CD14-positive monocyte (primary cell): ENCODE measurements at regions not wholly inside any gene's neighbourhood (a gene's known extent, or its start where the extent isn't known, plus 50 kb on each side); places are given as distances from the start of the nearest gene placed in this dataset.

Experiments used
- DNase-seq, 3 donors: peaks; one replicate each; pipeline ENCODE4 v3.0.0-alpha.2; 2011 to 2022
- H2AFZ ChIP-seq: 2 replicates; pipeline ENCODE4 v1.6.0; 2012; ENCODE audit warnings: mild to moderate bottlenecking, low read depth, low read length, inconsistent platforms; ENCODE audit not compliant: insufficient read depth, poor library complexity, severe bottlenecking
- H3K27ac ChIP-seq, 2 donors: 1 replicate in 1 of 2; 2 replicates in 1 of 2; pipeline ENCODE4 v1.5.1; 2012 to 2013; ENCODE audit warnings: low read length in 2 of 2, control low read depth in 1 of 2, inconsistent platforms in 1 of 2, low read depth in 1 of 2, mild to moderate bottlenecking in 1 of 2
- H3K27me3 ChIP-seq, 2 donors: one replicate each; pipeline versions ENCODE4 v1.6.0 to v1.6.1; 2011 to 2013; ENCODE audit warnings: low read length in 2 of 2; ENCODE audit not compliant: control insufficient read depth in 2 of 2, insufficient read depth in 2 of 2
- H3K36me3 ChIP-seq, 2 donors: replicated peaks in 1 of 2; 1 replicate in 1 of 2; 2 replicates in 1 of 2; pipeline versions ENCODE4 v1.5.1 to v1.6.1; 2012 to 2013; ENCODE audit warnings: low read length in 2 of 2, control low read depth in 1 of 2, inconsistent platforms in 1 of 2, mild to moderate bottlenecking in 1 of 2; ENCODE audit not compliant: insufficient read depth in 2 of 2, control insufficient read depth in 1 of 2
- H3K4me1 ChIP-seq, 2 donors: 1 replicate in 1 of 2; 2 replicates in 1 of 2; pipeline versions ENCODE4 v1.5.1 to v1.6.1; 2012 to 2013; ENCODE audit warnings: low read length in 2 of 2, control low read depth in 1 of 2, inconsistent platforms in 1 of 2, mild to moderate bottlenecking in 1 of 2, moderate library complexity in 1 of 2; ENCODE audit not compliant: insufficient read depth in 2 of 2, control insufficient read depth in 1 of 2
- H3K4me2 ChIP-seq: replicated peaks from 2 replicates; pipeline ENCODE3; 2012; ENCODE audit warnings: low read length, moderate library complexity, mild to moderate bottlenecking; ENCODE audit not compliant: poor library complexity, severe bottlenecking; ENCODE audit errors: extremely low read depth
- H3K4me3 ChIP-seq, 3 experiments: fragments of 200-600 bp in 1 of 3; sonication (generic) in 1 of 3; replicated peaks in 1 of 3; 1 replicate in 2 of 3; 2 replicates in 1 of 3; pipeline ENCODE4 v1.5.1; 2011 to 2013; ENCODE audit warnings: low read length in 3 of 3, mild to moderate bottlenecking in 3 of 3, control low read depth in 2 of 3, low read depth in 2 of 3, inconsistent platforms in 1 of 3, moderate library complexity in 1 of 3
- H3K79me2 ChIP-seq: 2 replicates; pipeline ENCODE4 v1.6.0; 2012; ENCODE audit warnings: mild to moderate bottlenecking, control low read depth, inconsistent platforms, low read length, moderate library complexity; ENCODE audit not compliant: insufficient read depth
- H3K9ac ChIP-seq: 2 replicates; pipeline ENCODE4 v1.6.0; 2017; ENCODE audit warnings: low read length, mild to moderate bottlenecking; ENCODE audit not compliant: insufficient read depth, poor library complexity, severe bottlenecking
- H3K9me3 ChIP-seq, 2 donors: replicated peaks in 1 of 2; 1 replicate in 1 of 2; 2 replicates in 1 of 2; pipeline versions ENCODE4 v1.5.1 to v1.6.1; 2012 to 2013; ENCODE audit warnings: low read length in 2 of 2, control low read depth in 1 of 2; ENCODE audit not compliant: control insufficient read depth in 1 of 2, insufficient read depth in 1 of 2
- H4K20me1 ChIP-seq: 2 replicates; pipeline ENCODE4 v1.6.0; 2012; ENCODE audit warnings: mild to moderate bottlenecking, low read length, control low read depth, moderate library complexity; ENCODE audit not compliant: insufficient read depth
- H3K27ac Mint-ChIP-seq, 7 donors: one replicate each; pipeline ENCODE4 v1.8.0; 2020; ENCODE audit warnings: mild to moderate bottlenecking in 7 of 7, mixed read lengths in 7 of 7, moderate library complexity in 6 of 7, inconsistent platforms in 2 of 7
- H3K27me3 Mint-ChIP-seq, 3 donors: one replicate each; pipeline ENCODE4 v1.8.0; 2021 to 2022; ENCODE audit warnings: low read depth in 3 of 3, mild to moderate bottlenecking in 3 of 3, mixed read lengths in 3 of 3, moderate library complexity in 3 of 3, inconsistent platforms in 1 of 3
- H3K36me3 Mint-ChIP-seq, 2 donors: one replicate each; pipeline ENCODE4 v1.8.0; 2020; ENCODE audit warnings: mixed read lengths in 2 of 2, inconsistent platforms in 1 of 2, mild to moderate bottlenecking in 1 of 2
- H3K4me1 Mint-ChIP-seq: one replicate; pipeline ENCODE4 v1.8.0; 2020; ENCODE audit warnings: mild to moderate bottlenecking, mixed read lengths
- H3K4me3 Mint-ChIP-seq, 2 donors: one replicate each; pipeline ENCODE4 v1.8.0; 2020; ENCODE audit warnings: mild to moderate bottlenecking in 2 of 2, mixed read lengths in 2 of 2, moderate library complexity in 1 of 2
- H3K9me3 Mint-ChIP-seq, 7 donors: one replicate each; pipeline ENCODE4 v1.8.0; 2020 to 2022; ENCODE audit warnings: mixed read lengths in 7 of 7, mild to moderate bottlenecking in 6 of 7, moderate library complexity in 6 of 7, inconsistent platforms in 2 of 7
- WGBS: methylation state at CpG from one replicate; pipeline ENCODE4 v1.1.5; 2013; ENCODE audit warnings: missing lambda C conversion rate; ENCODE audit not compliant: insufficient coverage; 5-methylcytosine and 5-hydroxymethylcytosine counted together
- intact Hi-C, 2 donors: fragments of 100-400 bp; cut with micrococcal nuclease; formaldehyde crosslinking; loops; one replicate each; pipeline versions ENCODE4 v1.15.0 to v1.15.1; 2023
- TF ChIP-seq, protein P1 (sequence below): fragments of 200-600 bp; IDR thresholded peaks from one replicate; pipeline ENCODE4 v1.8.0; 2022; ENCODE audit warnings: antibody characterized with exemption, mild to moderate bottlenecking

DNA sequence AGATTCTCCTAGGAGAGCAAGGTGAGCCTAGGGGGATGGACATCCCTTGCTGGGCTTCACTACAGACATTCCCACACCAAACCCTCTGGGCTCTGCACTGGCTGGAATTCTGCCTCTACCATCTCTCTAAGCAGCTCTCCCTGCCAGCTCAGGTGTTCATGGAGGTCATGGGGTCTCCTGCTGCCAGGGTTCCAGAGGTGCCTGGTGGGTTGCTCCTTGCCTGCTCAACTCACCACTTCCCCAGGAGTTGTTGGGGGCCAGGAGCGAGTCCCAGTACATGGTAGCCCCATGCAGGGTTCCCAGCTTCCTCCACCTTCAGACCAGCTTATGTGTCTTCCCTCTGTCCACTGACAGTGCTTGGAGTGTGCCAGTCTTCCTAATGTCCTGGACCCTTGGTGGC, 167.8 kb upstream of the PAQR3 start:
- intact Hi-C loops, result no loop called here
- no peak overlapping the region for H3K27ac ChIP-seq
- 90% methylated on average over 1 of the region's 1 CpG for WGBS
- Mint-ChIP-seq H3K36me3 (no peaks in the 10 kb centered on the region), H3K27ac (no peak overlapping the region), H3K4me1 (no peaks in the 10 kb centered on the region), H3K4me3 (no peak overlapping the region), H3K9me3 (peaks cover 0 to 8% (median 6%) of the 10 kb centered on the region in 7 donors), H3K27me3 (no peaks in the 10 kb centered on the region)
- H3K79me2 ChIP-seq, result no peaks in the 10 kb centered on the region
- H4K20me1 ChIP-seq, result no peaks in the 10 kb centered on the region
- no peaks in the 10 kb centered on the region for H3K36me3 ChIP-seq
- no peak overlapping the region for H3K4me2 ChIP-seq
- TF ChIP-seq, protein P1, sequence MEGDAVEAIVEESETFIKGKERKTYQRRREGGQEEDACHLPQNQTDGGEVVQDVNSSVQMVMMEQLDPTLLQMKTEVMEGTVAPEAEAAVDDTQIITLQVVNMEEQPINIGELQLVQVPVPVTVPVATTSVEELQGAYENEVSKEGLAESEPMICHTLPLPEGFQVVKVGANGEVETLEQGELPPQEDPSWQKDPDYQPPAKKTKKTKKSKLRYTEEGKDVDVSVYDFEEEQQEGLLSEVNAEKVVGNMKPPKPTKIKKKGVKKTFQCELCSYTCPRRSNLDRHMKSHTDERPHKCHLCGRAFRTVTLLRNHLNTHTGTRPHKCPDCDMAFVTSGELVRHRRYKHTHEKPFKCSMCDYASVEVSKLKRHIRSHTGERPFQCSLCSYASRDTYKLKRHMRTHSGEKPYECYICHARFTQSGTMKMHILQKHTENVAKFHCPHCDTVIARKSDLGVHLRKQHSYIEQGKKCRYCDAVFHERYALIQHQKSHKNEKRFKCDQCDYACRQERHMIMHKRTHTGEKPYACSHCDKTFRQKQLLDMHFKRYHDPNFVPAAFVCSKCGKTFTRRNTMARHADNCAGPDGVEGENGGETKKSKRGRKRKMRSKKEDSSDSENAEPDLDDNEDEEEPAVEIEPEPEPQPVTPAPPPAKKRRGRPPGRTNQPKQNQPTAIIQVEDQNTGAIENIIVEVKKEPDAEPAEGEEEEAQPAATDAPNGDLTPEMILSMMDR, result no peak
- no peak overlapping the region for H3K4me3 ChIP-seq
- no peaks in the 10 kb centered on the region for H3K27me3 ChIP-seq
- no peak for DNase-seq
- no peak overlapping the region for H2AFZ ChIP-seq
- peaks cover 0 to 10% of the 10 kb centered on the region in 2 donors for H3K9me3 ChIP-seq
- no peak overlapping the region for H3K9ac ChIP-seq
- no peaks in the 10 kb centered on the region for H3K4me1 ChIP-seq

DNA sequence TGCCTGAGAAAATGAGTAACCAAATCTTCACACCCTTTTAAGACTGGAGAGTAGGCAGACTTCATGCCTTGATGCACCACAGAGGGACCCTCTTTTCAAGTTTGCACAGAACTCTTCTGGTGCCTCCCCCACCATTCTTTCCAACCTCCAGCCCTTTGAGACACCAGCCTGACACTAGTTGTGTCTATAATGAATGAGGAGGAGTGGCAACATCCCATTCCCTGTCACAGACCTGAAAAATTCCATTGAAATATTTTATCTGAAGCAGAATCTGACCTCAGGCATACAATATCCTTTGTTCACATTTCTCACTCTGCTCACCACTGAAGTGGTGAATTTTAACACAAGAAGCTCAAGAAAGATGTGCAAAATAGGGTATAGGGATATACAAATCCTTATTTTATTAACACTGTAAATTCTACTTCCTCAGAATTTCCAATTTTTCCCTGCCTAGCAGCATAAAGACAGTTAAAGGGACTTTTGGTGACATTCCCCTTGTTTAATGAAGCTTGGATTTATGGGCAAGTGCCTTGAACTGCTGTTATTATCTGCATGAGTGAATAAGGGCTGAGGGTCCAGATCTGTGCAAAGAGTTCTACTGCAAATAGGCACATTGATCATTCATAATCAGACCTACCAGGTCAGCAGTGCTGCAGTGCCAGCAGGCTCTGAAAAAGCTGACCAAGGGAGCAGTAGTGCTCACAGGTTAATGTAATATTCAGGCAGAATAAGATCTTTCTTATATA, 149.9 kb upstream of the PAQR3 start:
- Histone ChIP-seq H3K27ac (no peak overlapping the region), H2AFZ (no peak overlapping the region), H3K79me2 (no peaks in the 10 kb centered on the region), H3K4me3 (no peak overlapping the region), H3K4me2 (no peak overlapping the region), H3K9ac (no peak overlapping the region), H3K4me1 (no peaks in the 10 kb centered on the region), H3K27me3 (no peaks in the 10 kb centered on the region), H3K36me3 (no peaks in the 10 kb centered on the region), H3K9me3 (no peaks in the 10 kb centered on the region), H4K20me1 (no peaks in the 10 kb centered on the region)
- no peaks in the 10 kb centered on the region for H3K27me3 Mint-ChIP-seq
- peaks cover 0 to 8% (median 3%) of the 10 kb centered on the region in 7 donors for H3K9me3 Mint-ChIP-seq
- H3K27ac Mint-ChIP-seq, result no peak overlapping the region
- no peak for DNase-seq
- H3K4me3 Mint-ChIP-seq, result no peak overlapping the region
- no peaks in the 10 kb centered on the region for H3K36me3 Mint-ChIP-seq
- H3K4me1 Mint-ChIP-seq, result no peaks in the 10 kb centered on the region
- TF ChIP-seq, protein P1, result no peak
- intact Hi-C loops, result no loop called here
